RPMI7951 (cell line): ENCODE measurements at regions not wholly inside any gene's neighbourhood (a gene's known extent, or its start where the extent isn't known, plus 50 kb on each side); places are given as distances from the start of the nearest gene placed in this dataset.
A peak's percentile ranks its signal among the peaks of the same experiment; 100 is the strongest.

Experiments used
- DNase-seq: peaks from one replicate; pipeline ENCODE4 v3.0.0-alpha.2; 2012; ENCODE audit warnings: low read depth

- DNase-seq, result peak; percentile 49
Observed at GRCh38 chr18:2356906-2357305, 214.4 kb downstream of the METTL4 start.

DNA sequence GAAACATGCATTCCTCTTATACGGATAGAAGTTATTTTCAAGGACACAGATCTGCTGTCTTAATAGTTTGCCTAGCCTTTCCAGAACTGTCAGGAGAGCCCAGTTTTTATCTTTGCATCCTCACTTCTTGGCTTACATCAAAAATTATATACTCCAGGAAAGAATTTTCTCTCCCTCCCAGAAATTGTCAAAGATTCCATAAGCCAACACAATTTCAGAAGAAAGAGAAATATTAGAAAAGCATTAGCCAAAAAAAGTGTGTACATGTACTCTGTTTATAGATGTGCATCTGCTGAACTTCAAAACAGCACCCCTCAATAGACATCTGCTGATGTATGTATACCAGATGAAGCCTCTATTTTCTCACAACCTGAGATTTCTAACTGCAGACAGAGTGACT is 210.4 kb downstream of the METTL4 start:
- no peak for DNase-seq

DNA sequence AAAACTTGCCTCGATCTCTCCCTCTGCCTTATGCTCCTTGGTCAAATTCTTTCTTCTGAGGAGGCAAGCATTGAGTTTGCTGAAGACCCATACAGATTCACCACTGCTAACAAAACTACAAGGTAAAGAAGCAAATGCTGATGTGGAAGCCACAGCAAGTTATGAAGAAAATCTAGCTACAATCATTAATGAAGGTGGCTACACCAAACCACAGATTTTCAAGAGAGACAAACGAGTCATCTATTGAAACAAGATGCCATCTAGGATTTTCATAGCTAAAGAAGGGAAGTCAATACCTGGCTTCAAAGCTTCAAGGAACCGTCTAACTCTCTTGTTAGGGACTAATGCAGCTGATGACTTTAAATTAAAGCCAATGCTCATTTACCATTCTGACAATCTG is 203.2 kb downstream of the METTL4 start:
- no peak for DNase-seq

DNA sequence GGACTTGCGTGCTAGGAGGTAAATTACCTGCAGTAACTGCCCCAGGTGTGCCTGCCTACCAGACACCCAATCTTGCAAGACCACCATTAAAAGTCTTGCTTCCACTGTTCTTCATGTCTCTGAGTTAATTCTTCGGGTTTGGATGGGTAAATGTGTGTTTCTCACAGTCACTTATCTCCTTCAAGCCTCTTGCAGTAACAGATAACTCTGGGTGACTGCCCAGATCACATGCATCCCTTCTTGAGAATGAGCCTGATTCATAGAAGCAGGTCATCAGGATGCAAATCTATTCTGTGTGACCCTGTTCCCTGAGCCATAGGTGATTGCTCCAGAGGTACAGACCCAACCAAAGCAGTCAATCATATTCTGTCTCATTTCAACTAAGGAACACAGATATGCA is 194.6 kb downstream of the METTL4 start:
- DNase-seq, result no peak

DNA sequence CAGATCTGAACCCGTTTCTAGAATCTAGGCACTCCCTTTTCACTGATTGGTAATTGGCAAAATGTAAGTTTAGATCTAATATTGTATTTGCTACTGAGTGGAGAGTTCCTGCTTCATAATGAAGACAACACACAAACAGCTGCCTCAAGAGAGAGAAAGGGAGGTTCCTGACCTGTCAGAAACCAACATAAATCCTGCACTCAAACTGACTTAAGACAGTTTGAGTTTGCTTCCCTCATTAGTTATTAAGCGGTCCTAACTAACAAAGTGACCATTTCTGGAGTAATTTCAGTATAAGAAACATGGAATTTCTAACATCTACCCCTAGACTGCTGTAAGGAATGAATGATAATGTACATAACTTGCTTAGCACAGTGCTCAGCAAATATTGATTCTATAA is 191.2 kb downstream of the METTL4 start:
- DNase-seq, result no peak

DNA sequence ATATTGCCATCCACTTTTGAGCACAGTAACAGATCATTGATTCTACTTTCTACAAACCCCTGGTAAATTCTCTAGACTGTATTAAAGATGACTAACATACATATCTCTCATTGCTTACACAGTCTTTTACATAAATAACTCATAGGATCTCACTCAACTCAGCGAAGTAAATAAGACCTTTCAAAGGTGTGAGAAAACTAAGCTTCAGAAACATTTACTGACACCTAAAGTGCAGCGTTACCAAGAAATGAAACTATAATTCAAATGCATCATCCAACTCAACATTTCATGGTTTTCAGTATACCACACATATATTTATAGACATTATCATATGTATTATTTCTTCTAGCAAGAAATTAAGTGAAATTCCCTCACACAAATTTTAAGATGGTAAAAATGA is 189.8 kb downstream of the METTL4 start:
- DNase-seq, result no peak

DNA sequence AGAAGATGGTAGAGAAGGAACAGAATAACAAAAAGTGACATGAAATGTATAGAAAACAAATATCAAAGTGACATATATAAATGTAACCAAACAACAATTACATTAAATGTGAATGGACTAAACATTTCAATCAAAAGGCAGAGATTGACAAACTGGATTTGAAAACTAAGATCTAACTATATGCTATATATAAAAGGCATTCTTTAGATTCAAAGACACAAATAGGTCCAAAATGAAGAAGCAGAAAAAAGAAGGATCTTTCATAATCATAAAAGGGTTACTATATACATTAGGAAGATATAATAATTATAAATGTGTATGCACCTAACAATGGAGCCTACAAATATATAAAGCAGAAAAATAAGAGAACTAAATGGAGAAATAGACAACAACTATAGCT is 183.7 kb downstream of the METTL4 start:
- DNase-seq, result no peak

DNA sequence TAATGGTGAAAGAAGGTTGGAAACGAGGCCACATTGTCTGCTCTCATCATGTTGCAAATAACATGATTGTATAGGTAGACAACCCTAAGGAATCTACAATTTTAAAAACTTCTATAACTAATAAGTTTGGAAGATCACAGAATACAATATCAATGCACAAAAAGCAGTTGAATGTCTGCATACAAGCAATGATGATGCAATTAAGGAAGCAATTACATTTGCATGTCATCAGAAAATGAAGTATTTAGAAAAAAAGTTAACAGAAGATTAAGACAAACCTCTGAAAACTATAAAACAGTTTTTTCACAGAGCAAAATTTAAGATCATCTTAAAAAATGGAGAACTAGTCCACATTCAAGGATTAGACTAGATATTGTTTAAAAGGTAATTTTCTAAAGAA is 181.1 kb downstream of the METTL4 start:
- no peak for DNase-seq

DNA sequence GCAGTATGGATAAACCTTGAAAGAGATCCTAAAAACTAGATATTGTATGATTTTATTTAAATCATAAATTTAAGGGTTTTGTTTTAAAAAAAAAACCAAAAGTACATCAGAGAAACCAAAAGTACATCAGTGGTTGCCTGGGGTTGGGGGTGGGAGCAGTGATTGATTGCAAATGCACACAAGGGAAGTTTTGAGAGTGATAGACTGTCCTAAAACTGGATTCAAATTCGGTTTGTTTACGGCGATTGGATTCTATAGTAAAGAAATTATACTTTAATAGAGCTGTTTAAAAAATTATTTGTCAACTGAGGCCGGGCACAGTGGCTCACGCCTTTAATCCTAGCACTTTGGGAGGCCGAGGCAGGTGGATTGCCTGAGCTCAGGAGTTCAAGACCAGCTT is 179.8 kb downstream of the METTL4 start:
- no peak for DNase-seq

GRCh38 chr18:2392446-2392845 is 178.9 kb downstream of the METTL4 start:
- no peak for DNase-seq

DNA sequence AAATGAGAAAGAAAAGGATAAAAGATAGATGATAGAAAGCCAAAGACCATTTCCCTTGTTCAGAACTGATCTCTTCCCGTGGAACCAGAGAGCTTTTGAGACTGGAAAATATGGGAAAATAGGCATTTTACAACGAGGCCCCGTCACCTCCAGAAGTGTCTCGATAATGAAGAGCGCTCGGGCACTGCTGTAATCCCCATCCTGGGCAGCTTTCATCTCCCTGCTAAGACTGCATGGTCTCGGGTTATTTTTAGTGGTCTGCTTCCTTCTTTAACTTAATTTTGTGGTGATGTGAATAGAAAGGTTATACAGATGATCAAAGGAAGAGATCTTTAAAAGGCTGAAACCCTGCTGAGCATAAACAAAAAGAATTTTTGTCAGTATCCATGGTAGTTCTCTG is 176.6 kb downstream of the METTL4 start:
- no peak for DNase-seq

DNA sequence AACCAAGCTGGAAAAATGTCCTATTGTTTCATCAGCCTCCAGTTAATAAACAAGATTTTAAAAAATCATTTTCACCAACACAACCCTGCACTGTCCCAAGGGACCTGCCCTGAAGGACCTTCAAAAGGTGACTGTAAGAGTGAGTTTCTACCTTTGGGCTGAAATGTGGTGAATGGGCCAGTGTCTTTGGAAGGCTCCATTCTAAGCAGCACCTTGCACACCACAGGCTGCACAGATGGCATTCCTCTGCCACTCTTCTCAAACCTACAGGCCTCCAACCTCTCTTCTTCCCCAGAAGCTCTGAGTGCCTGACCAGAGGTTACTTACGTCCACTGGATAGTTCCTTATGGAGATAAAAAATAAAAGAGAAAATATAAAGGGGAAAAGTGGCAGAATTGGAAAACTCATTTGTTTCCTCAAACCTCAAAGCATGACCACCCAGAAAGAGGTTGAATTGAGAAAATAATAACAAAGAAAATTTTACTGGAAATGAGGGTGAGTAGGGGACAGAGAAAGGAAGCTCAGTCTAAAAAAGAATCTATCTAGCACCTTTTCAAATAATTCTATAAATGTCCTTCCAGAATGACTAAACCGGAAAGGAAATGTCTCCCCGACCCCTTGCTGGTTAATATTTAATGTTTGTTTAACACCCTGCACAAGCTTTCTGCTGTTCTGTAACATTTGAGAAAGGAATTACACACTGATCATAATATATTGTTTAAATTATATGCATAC is 175.7 kb downstream of the METTL4 start:
- DNase-seq, result no peak

- no peak for DNase-seq
Observed at GRCh38 chr18:2396162-2396505, 175.2 kb downstream of the METTL4 start.

DNA sequence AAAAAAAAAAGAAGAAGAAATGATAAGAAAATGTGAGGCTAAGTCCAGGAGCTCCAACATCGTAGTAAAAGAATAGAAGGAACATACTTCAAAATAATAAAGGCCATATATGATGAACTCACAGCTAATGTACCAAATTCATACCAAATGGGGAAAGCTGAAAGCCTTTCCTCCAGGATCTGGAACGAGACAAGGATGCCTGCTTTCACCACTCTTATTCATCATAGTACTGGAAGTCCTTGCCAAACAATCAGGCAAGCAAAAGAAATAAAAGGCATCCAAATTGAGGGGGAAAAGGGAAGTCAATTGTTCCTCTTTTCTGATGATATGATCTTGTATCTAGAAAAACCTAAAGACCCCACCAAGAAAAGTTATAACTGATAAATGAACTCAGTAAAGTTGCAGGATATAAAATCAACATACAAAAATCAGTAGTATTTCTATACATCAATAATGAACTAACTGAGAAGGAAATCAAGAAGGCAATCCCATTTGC is 170.6 kb downstream of the METTL4 start:
- no peak for DNase-seq

DNA sequence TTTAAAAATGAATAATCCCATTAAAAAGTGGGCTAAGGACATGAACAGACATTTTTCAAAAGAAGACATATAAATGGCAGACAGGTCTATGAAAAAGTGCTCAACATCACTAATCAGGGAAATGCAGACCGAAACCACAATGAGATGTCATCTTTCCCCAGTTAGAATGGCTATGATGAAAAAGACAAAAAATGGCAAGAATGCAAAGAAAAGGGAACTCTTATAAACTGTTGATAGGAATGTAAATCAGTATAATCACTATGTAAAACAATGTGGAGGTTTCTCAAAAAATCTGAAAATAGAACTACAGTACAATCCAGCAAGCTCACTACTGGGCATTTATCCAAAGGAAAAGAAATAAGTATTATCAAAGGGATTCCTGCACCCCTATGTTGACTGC is 169.2 kb downstream of the METTL4 start:
- peak; percentile 28 for DNase-seq

DNA sequence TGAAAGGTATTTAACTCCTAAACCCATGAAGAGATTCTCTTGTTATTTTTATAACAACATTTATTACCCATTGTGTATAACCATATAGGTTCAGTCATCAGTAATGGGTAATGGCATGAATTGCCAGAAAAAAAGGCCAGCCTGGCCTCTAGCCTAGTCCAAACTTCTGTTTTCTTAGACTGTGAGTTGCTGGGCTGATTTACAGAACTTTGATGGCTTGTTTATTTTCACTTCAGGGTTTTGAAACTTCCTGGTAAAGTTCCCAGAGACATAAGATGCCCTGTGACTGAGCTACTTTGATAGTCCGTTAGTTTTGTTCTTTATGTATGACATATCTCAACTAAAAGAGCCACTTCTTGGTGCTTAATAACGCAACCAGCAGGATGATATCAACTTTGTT is 164.8 kb downstream of the METTL4 start:
- peak; percentile 52 for DNase-seq

- no peak for DNase-seq
Observed at GRCh38 chr18:2407961-2408360, 163.3 kb downstream of the METTL4 start.

DNA sequence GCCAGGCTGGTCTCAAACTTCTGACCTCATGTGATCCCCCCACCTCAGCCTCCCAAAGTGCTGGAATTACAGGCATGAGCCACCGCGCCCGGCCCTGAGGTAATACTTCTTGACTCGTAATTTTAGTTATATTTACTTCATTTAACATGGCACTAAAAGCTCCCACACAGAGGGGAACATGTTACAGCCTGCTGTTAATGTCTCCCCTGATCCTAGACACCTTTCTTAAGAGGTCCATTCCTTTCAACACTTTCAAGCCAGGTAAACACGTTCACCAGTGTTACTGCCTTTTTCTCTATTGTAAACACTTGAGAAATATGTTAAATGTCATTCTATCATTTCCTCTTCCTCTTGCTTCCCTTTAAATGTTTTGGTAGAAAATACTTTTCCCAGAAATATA is 161.4 kb downstream of the METTL4 start:
- DNase-seq, result no peak

- DNase-seq, result peak; percentile 32
Observed at GRCh38 chr18:2410688-2411087, 160.6 kb downstream of the METTL4 start.

- DNase-seq, result peak; percentile 83
Observed at GRCh38 chr18:2411381-2411960, 159.8 kb downstream of the METTL4 start.

DNA sequence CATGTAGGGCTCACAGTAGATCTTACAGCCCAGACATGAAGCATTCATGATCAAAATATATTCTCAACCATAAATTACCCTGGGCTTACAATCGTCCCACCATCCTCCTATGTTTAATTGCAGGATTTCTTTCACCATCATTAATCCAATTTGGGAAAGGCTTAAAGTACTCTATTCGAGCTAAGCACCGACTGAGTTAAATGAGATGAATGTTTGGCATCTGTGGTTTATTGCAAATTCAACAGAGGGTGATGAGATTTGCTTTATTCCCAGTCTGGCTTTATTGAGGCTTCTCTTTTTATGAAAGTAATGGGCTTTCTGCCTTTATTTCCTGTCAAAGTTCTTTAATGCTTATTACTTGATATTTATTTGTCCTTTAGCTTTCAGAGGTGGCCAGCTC is 159.0 kb downstream of the METTL4 start:
- no peak for DNase-seq

- DNase-seq, result peak; percentile 64
Observed at GRCh38 chr18:2412996-2413751, 158.1 kb downstream of the METTL4 start.

GRCh38 chr18:2414235-2414634 is 157.1 kb downstream of the METTL4 start:
- DNase-seq, result no peak
